ENCODE measurements at regions not wholly inside any gene's neighbourhood (a gene's known extent, or its start where the extent isn't known, plus 50 kb on each side); places are given as distances from the start of the nearest gene placed in this dataset.
A peak's percentile ranks its signal among the peaks of the same experiment; 100 is the strongest.
"Not testable (repeated sequence)": the region's sequence is repeated elsewhere in the genome, so short reads cannot be mapped to it uniquely, and the experiment has no call there.

GRCh38 chrX:33989936-33990335, 142.2 kb downstream of the FAM47A start:
- DNase-seq (ENCODE audit: low spot score), result no peak

DNA sequence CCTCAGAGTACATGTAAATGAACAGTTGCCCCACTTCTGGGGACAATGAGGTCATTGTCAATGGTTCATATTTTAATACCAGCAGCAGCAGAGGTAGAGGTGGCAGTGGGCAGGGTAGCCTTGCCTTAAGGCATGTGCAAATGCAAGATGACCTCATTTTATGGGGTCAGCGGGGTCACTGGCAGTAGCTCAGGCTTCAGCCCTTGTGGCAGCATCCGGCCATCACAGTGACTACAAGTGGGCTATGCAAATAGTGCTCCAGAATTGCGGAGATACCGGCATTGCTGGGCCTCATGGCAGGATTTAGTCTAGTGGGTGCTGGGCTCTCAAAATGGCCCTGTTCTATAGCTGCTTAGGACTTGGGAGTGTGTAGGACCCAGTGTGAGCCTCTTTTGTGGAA, 144.7 kb downstream of the FAM47A start:
- no peak for DNase-seq (ENCODE audit: low spot score)

DNA sequence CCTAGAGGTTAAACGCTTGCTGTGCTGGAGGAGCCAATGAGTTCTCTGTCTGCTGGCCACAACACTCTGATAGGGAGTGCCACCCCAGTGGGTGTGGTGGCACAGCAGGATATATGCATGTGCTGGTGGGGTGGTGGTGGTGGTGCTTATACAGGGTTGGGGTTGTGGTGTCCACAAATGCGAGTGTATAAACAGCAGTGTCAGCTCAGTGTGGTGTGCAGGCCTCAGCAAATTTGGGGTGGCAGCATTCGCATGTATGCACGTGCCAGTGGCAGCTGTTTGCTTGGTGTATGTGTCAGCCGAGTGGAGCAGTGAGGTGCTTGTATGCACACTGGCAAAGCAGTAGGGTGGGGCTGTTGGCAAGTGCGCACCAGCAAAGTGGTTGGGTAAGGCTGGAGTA, 157.4 kb downstream of the FAM47A start:
- DNase-seq (ENCODE audit: low spot score), result no peak

DNA sequence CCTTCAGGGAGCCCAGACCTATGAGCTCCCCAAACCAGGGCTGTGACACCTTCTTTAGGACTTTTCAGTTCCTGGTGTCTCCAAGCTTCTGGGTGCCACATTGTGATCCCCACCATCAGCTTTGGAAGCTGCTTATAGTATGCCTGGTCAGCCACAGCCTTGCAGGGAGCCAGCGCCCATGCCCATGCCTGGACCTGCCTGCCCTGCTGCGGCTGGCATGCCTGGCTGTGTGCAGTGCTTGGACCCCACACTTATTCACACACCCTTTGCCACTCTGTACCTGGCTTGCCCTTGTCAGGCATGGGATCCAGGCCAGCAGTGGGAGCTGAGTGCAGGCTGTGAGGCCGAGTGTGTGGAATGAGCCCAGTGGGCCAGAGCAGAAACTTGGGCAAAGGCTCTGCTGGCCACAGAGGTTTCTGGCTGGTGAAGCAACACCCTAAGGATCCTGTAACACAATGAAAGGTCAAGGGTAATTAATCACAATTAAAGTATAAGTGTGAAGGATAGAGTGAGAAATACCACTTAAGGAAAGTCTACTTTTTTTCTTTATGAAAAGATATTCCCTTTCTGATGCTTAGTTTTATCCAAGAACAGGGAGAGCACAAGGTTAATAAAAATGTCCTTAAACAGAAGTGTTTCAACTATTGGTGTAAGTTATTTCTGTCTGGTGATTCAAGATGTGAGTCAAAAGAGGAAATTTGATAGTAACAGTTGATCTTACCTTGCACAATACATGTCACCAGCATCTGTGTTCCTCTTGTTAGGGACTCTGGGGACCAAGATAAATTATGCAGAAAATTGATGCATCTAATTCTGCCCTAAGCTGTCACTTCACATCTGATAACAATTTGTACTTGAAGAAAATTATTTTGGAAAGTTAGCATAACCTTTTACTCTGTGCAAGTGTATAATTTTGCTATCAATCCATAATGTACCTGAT, 161.8 kb downstream of the FAM47A start:
- DNase-seq (ENCODE audit: low spot score), result no peak

- DNase-seq (ENCODE audit: low spot score), result no peak
Observed at GRCh38 chrX:33969105-33969504, 163.0 kb downstream of the FAM47A start.

DNA sequence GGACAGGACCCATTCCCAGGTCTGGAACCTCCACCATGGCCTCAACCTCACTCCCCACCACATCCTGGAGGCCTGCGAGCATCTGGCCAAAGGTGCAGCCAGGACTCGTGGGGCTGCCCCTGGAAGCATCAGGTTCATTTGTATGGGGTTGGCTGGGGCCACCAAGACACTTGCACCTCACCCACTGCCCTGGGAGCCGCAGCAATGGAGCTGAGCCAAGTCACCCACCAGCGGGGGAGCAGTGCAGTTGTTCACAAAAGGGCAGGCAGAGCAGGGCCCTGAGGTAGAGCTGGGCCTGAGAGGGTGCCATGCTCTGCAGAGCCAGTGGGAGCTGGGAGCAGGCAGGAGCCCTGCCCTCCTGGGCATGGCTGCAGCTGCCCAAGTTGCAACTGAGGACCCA, 163.5 kb downstream of the FAM47A start:
- no peak for DNase-seq (ENCODE audit: low spot score)

DNA sequence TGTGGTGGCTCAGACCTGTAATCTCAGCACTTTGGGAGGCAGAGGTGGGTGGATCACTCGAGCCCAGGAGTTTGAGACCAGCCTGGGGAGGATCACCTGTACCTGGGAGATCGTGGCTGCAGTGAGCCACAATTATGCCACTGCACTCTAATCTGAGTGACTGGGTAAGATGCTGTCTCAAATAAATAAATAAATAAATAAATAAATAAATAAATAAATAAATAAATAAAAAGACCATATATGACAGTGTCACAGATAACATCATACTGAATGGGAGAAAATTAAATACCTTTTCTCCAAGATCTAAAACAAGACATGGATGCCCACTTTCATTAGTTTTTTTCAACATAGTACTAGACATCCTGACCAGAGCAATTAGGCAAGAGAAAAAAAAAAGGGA, 182.8 kb downstream of the FAM47A start:
- DNase-seq (ENCODE audit: low spot score), result no peak

DNA sequence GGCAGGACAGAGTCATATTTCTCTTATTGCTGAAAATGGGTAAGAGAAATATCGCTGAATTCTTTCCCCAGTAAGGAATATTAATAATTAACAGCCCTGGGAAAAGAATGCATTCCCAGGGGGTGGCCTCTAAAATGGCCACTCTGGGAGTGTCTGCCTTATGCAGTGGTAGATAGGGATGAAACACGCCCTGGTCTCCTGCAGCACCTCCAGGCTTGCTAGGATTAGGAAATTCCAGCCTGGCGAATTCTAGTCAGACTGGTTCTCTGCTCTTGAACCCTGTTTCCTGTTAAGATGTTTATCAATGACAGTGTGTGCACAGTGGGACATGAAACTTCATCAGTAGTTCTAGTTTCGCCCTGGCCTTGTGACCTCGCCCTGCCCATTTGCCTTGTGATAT, 205.9 kb downstream of the FAM47A start:
- DNase-seq (ENCODE audit: low spot score), result not testable (repeated sequence)

- no peak for DNase-seq (ENCODE audit: low spot score)
Observed at GRCh38 chrX:33923262-33923661, 208.9 kb downstream of the FAM47A start.

GRCh38 chrX:33909836-33910235, 222.3 kb downstream of the FAM47A start:
- DNase-seq (ENCODE audit: low spot score), result no peak

DNA sequence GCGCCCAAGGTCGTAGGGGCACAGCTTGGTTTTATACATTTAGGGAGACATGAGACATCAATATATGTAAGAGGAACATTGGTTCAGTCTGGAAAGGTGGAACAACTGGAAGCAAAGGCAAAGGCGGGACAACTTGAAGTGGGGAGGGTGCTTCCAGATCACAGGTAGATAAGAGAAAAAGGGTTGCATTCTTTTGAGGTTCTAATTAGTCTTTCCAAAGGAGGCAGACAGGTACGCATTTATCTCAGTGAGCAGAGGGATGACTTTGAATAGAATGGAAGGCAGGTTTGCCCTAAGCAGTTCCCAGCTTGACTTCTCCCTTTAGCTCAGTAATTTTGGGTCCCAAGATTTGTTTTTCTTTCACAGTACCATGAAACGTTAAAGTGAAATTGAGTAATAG, 223.2 kb downstream of the FAM47A start:
- DNase-seq (ENCODE audit: low spot score), result no peak

- no peak for DNase-seq (ENCODE audit: low spot score)
Observed at GRCh38 chrX:33908074-33908473, 224.0 kb downstream of the FAM47A start.

- no peak for DNase-seq (ENCODE audit: low spot score)
Observed at GRCh38 chrX:33906971-33907370, 225.1 kb downstream of the FAM47A start.

- DNase-seq (ENCODE audit: low spot score), result no peak
Observed at GRCh38 chrX:33892670-33893069, 239.4 kb downstream of the FAM47A start.

DNA sequence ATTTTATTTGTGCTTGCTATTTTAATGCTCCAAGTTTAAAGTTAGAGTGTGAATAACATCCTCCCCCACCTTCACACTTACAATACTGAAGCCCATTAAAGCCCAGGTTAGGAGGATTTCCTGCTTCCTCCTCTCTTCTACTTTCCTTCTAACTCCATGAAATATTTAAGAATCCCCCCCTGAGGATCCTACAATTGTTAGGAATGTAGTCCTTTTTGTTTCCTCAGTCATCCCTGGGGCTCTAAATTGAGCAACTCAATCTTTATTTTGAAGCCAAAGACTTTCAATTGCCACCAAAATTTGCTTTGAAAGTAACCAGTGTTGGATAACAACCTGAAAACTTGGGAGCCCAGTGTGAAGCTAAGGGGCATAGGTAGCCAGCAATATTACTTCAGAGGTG, 276.9 kb downstream of the FAM47A start:
- no peak for DNase-seq (ENCODE audit: low spot score)

- DNase-seq (ENCODE audit: low spot score), result peak; percentile 54
Observed at GRCh38 chrX:33852146-33852545, 280.0 kb downstream of the FAM47A start.

DNA sequence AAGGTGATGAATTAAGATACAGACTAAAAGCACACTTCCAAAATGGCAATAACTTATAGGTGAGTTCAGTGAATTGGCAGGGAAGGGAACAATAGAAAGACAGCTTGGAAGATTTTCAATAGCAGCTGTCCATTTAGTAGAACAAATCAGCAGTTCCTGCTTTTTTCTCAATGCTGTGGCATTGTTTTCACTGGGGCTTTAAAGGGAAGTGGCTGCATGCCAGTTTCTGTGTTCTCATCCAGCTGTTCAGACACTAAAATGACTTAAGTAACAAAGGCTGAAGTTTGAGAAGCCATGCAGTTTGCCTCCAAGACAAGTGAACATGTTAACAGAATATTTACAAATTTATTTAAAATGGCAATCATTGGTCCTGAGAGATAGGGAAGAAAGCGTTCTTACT, 291.9 kb downstream of the FAM47A start:
- peak; percentile 29 for DNase-seq (ENCODE audit: low spot score)

GRCh38 chrX:33831211-33831610, 300.9 kb downstream of the FAM47A start:
- DNase-seq (ENCODE audit: low spot score), result peak; percentile 23

DNA sequence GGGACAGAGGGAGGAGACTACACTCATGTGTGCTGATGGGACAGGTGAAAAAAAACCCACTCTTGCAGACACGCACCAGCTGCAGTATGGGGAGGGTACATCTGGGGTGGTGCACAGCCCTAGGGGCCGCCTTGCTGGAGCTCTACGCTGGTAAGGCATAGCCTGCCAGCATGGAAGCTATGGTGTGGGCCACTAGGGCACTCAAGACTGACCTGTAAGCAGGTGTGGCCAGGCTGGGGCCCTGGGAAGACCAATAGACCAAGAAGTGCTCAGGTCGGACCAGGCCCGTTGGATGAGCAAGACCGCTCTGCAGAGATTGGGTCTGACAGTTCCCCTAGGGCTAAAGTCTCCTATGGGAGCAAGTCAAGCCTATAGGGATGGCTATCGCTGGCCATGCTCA, 314.8 kb downstream of the FAM47A start:
- DNase-seq (ENCODE audit: low spot score), result no peak

GRCh38 chrX:33808636-33809035, 323.5 kb downstream of the FAM47A start:
- no peak for DNase-seq (ENCODE audit: low spot score)

- no peak for DNase-seq (ENCODE audit: low spot score)
Observed at GRCh38 chrX:33784548-33784947, 347.6 kb downstream of the FAM47A start.

DNA sequence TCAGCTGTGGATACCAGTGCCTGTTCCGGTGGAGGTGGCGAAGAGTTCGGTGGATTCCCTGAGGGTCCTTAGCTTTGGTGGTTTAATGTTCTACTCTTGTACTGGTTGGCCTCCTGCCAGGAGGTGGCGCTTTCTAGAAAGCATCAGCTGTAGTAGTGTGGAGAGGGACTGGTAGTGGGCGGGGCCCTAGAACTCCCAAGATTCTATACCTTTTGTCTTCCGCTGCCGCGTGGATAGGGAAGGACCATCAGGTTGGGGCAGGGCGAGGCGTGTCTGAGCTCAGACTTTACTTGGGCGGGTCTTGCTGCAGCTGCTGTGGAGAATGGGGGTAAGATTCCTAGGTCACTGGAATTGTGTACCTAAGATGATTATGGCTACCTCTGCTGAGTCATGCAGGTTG, 390.3 kb downstream of the FAM47A start:
- DNase-seq (ENCODE audit: low spot score), result peak; percentile 12

GRCh38 chrX:33735182-33735581, 396.9 kb downstream of the FAM47A start:
- no peak for DNase-seq (ENCODE audit: low spot score)

Measured in H4 (cell line).